Activated CD4-positive, alpha-beta T cell treated with anti-CD3 and anti-CD28 coated beads, Interleukin-2, Interleukin-4, amounts not matched to agents 100 ng/mL and 50 ng/mL, durations not matched to agents 16 hours and 8 hours (primary cell): ENCODE measurements at regions not wholly inside any gene's neighbourhood (a gene's known extent, or its start where the extent isn't known, plus 50 kb on each side); places are given as distances from the start of the nearest gene placed in this dataset.
"Not testable (repeated sequence)": the region's sequence is repeated elsewhere in the genome, so short reads cannot be mapped to it uniquely, and the experiment has no call there.

Experiments used
- DNase-seq: peaks from one replicate; pipeline ENCODE4 v3.0.0-alpha.2; 2020; ENCODE audit warnings: low spot score

DNA sequence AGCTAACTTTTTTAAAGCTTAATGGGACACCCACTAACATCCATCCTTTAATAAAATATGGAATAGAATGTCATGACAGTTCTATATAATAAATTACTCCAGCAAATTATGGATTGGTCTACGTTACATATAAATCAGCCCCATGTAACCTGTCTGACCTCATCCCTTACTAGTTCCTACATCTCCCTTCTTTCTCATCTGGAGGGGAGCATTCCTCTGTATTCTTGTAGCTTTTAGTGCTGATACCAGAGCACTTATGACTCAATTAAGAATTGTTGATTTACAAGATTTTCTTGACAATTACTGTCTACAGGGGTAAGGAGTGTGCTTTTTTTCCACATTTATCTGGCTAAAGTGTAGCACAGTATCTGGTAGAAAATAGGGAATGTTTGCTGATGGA lies 523.7 kb downstream of the FAM181B start:
- no peak for DNase-seq

- DNase-seq: no peak
These were observed 538.4 kb downstream of the FAM181B start for GRCh38 chr11:82195283-82195682.

DNA sequence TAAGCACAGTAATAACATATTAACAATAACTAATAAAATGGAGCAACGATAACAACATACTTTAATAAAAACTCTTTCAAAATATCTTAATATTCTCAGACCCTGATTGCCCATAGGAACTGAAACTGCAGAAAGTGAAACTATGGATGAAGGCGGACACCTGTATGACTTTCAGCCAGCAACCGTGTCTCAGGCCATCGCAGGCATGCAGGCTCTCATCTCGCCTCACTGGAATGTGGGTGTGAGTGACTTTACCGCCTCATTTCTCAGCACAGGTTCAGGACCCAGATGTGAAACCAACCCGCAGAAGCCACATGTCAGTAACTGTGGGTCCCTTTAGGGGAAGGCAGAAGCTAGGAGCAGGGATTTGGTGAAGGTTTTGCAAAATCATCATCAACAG lies 539.1 kb downstream of the FAM181B start:
- DNase-seq: no peak

DNA sequence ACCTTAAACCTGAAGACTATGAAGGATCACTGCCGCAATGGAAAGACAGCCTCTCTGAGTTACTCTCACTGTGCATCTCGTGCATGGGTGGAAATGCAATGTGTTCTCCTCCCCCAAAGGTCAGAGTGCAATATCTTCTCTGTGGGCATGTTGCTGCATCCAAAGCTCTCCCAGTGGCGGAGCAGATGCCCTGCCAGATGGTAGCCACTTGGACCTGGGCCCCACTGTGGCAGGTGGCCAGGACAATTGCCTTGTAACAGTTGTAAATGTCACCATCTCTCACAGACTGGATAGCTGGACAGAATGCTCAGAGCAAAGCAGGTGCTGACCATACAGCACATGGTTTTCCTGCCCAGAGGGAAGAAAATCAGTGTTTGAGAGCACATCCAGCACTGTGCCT lies 542.0 kb downstream of the FAM181B start:
- DNase-seq: no peak

DNA sequence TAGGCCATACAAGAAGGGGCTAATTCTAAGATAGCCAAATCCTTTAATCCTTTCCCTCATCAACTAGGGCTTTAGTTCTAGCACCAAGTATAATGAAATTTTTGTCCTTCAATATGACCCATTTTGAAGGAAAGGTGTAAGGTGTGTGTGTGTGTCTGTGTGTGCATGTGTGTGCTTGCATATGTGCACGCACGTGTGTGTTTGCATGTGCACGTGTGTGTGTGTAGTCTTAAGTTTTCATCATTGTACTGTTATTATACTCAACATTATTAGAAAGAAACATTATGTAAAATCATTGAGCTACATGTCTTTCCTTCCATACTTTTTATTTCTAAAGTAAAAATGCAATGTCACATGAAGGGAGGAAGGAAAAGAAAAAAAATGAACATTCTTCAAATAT lies 547.7 kb downstream of the FAM181B start:
- DNase-seq: no peak

DNA sequence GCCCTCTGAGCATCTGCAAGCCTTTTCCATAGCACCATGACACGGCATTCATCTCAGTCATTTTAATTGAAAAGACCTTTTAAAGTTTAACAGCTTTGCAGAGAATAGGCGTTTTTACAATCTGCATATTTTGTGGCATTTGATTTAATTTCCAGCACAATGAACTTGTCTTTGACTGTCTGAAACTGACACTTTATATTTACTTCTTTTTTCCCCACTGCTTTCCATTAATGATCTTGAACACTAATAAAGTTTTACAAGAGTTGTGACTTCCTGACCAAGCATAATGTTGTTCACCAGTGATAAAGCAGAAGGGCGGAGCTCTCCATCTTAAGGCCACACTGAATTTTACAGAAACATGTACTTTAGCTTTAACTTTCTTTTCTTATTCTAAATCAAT lies 548.7 kb downstream of the FAM181B start:
- DNase-seq: no peak

- DNase-seq: no peak
These were observed 550.3 kb downstream of the FAM181B start for GRCh38 chr11:82183346-82183745.

- DNase-seq: not testable (repeated sequence)
These were observed 551.0 kb downstream of the FAM181B start for GRCh38 chr11:82182697-82183096.

DNA sequence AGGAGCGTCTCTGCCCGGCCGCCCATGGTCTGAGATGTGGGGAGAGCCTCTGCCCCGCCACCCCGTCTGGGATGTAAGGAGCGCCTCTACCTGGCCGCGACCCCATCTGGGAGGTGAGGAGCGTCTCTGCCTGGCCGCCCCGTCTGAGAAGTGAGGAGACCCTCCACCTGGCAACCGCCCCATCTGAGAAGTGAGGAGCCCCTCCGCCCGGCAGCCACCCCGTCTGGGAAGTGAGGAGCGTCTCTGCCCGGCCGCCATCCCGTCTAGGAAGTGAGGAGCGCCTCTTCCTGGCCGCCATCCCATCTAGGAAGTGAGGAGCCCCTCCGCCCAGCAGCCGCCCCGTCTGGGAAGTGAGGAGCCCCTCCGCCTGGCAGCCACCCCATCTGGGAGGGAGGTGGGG lies 551.9 kb downstream of the FAM181B start:
- not testable (repeated sequence) for DNase-seq

DNA sequence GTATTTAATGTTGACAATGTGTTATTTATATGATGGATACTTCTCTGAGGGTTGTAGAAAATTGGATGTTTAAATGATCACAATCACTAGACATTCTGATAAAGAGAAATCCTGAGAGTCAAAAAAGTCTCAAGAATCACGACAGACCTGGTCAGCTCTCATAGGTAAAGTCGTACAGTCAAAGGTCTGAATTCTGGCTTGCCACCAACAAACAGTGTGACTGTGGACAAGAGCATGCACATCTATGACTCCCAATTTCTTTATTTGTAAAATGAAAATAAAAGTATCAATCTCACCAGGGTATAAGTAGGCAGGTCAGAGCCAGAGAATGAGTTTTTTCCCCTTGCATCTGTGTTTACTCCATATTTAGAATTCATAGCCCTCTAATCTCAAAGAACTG lies 556.7 kb downstream of the FAM181B start:
- no peak for DNase-seq

DNA sequence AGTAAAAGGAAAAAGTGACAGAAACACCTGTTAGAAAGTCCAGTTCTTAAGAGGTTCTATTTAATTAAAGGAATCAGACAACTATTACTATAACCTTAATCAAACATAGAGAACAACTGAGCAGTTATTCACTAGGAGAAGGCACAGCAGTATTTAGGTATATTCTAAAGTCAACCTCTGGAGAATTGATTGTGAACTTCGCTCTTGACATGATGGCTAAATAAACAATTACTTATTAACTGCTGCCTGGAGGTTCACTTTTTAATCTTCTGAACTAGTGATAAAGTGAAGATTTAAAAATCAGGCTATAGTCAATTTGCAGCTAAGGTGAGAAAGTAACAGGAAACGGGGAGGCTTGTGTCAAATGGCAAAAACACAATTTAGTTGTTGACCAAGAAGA lies 557.3 kb downstream of the FAM181B start:
- DNase-seq: no peak

DNA sequence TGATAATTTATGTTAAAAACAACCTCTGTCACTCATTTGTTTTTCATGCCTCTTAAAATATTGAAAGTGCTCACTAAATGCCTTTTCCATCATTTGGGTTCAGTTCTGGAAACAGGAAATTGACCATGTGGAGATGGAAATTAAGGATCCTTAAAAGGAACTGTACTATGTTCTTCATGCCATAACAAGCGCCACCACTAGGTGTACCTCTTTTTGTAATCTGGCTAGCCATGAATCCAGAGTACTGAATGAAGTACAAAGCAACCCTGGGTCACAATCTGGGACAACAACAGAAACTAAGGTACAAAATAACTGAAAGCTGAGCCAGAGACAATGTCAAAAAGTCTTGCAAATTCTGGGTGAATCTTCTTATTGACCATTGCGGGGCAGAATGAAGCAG lies 559.1 kb downstream of the FAM181B start:
- DNase-seq: no peak

DNA sequence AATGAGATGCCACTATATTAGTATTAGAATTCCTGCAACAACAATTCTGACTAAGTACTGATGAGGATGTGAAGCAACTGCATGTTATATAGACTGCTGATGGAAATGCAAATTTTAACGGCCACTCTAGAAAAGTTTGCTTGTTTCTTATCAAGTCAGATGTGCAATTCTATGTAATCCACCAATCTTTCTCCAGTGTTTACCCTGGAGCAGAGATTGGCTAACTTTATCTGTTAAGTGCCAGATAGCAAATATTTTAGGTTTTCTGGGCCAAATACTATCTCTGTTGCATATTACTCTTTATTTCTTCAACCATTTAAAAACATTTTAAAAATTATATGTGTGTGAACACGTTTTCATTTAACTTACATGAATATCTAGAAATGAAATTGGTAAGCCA lies 586.9 kb downstream of the FAM181B start:
- no peak for DNase-seq

GRCh38 chr11:82118946-82119345 lies 614.7 kb downstream of the FAM181B start:
- DNase-seq: no peak

DNA sequence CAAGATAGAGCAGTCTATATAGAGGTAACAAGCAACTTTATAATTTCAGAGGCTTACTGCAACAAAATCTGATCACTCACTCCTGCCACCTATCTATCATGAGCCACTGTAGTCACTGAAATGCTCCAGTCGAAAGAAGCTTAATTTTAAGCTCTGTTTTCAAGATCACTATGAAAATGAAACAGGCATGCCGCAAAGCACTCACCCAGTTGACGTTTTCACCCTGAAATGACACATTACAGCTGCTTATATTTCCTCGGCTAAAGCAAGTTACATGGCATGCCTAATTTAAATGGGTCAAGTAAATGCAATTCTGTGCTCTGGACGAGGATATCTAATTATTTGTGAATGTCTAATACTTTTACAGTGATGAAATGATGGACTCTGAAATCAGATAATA lies 616.3 kb downstream of the FAM181B start:
- no peak for DNase-seq

GRCh38 chr11:82105331-82105998 lies 628.2 kb downstream of the FAM181B start:
- no peak for DNase-seq

DNA sequence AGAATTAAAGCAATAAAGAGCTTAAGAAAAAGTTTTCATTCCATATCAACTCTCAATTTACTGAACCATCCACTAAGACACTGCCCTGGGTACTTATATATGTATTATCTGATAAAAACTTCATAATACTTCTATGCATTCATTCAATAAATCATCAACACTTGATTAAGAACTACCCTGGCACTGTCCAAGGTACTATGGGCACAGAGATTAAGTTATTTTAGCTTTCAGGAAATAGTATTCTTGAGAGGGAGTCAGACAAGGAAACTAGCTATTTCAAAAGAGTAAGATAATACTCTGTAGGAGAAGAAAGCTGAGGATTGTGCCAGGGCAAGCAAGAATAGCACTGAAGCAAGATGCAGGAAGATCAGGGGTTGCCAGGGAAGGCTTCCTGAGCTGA lies 640.8 kb downstream of the FAM181B start:
- DNase-seq: no peak

DNA sequence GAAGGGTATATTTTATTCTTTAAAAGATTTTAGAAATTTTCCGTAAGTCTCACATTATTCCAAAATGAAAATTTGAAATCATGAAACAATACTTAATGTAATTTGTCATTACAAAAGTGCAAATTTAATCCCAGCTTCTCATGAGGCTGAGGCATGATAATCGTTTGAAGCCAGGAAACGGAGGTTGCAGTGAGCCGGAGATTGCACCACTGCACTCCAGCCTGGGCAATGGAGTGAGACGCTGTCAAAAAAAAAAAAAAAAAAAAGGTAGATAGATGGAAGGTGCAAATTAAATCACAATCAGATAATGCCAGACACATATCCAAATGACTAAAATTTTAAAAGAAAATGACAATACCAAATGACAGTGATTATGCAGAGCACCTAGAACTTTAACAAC lies 644.2 kb downstream of the FAM181B start:
- no peak for DNase-seq

- DNase-seq: no peak
These were observed 648.2 kb downstream of the FAM181B start for GRCh38 chr11:82085493-82085892.

DNA sequence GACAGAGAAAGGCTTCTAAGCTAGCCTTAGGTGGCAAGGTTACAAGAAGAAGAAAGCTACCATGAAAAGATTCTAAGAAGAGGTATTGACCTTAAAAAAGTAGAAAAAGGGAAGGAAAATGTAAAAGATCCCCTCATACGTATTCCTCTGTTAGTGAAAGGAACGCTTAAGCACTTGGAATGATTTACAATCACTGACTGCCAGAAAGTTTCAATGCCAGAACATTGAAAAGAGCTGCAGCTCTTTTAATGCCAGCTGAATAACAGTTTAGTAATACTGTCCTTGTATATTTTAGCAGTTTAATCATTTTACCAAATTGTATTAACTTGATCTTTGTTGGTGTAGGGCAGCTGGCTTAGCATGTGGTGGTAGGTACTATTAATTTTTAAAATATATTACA lies 650.7 kb downstream of the FAM181B start:
- no peak for DNase-seq

- no peak for DNase-seq
These were observed 653.5 kb downstream of the FAM181B start for GRCh38 chr11:82080160-82080559.

GRCh38 chr11:82076126-82076525 lies 657.5 kb downstream of the FAM181B start:
- no peak for DNase-seq

DNA sequence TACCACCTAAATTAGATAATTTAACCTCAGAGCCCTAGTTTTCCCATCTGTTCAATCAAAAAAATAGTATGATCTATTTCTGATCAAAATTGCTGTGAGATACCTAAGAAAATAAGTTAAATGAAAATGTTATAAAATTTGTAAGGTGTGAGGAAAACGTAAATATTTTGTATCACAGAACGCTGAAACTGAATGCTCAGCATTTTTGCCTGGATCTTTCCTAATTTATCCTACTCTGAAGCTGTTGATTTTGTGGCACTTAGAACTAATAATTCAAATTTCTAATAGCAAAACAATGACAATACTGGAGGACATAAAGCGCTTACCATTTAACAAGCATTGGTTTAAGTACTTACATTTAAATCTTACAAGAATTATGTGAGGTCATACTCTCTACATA lies 674.2 kb downstream of the FAM181B start:
- DNase-seq: no peak

GRCh38 chr11:82056450-82056849 lies 677.2 kb downstream of the FAM181B start:
- DNase-seq: no peak

DNA sequence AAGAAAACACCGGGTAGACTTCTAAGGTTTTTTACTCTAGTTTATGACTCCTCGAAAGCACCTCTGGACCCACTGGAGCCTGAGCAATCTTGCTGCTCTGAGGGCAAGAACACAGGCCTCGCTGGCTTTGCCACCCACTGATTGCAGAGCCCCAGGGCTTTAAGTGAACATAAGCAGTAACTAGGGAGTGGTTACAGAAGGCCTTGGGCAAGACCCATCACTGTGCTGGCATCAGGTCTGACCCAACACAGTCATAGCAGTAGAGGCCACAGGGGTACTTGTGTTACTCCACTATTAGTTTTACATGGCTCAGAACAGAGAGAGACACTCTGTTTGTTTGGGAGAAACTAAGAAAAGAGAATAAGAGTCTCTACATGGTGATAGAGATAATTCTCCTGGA lies 684.5 kb downstream of the FAM181B start:
- no peak for DNase-seq
